OCI-LY1 (cell line): ENCODE measurements at regions not wholly inside any gene's neighbourhood (a gene's known extent, or its start where the extent isn't known, plus 50 kb on each side); places are given as distances from the start of the nearest gene placed in this dataset.

Experiments used
- EZH2 ChIP-seq: fragments of 200-600 bp; sonication (generic), shearing (Covaris generic); IDR thresholded peaks from 2 replicates; pipeline ENCODE4 v1.8.0; 2017; ENCODE audit warnings: borderline replicate concordance, mixed run types, mild to moderate bottlenecking, antibody characterized with exemption, low read length, moderate library complexity, mixed read lengths
- TF ChIP-seq, protein P1 (sequence below): fragments of 200-600 bp; sonication (generic), shearing (Covaris generic); IDR thresholded peaks from 2 replicates; pipeline ENCODE4 v1.5.1; 2017; ENCODE audit warnings: mild to moderate bottlenecking, antibody characterized with exemption, low read length, moderate library complexity, mixed read lengths

DNA sequence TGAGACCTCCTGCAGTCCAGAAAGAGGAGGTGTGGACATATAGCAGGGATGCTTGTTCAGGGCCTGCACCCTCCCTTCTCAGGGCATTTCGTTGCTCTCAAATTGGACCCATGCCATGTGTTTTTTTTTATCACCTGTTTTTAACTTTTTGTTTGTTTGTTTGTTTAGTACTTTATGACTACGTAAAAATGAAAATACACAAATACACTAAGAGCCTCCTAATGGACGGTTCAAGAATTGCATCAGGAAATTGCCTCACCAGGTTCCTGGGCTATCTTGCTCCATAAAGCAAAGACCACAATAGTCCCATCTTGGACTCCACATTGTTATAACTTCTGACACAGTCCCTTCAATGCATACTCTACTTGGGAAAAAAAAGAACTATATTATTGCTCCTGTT lies 1685.9 kb upstream of the TENM3 start:
- TF ChIP-seq, protein P1, sequence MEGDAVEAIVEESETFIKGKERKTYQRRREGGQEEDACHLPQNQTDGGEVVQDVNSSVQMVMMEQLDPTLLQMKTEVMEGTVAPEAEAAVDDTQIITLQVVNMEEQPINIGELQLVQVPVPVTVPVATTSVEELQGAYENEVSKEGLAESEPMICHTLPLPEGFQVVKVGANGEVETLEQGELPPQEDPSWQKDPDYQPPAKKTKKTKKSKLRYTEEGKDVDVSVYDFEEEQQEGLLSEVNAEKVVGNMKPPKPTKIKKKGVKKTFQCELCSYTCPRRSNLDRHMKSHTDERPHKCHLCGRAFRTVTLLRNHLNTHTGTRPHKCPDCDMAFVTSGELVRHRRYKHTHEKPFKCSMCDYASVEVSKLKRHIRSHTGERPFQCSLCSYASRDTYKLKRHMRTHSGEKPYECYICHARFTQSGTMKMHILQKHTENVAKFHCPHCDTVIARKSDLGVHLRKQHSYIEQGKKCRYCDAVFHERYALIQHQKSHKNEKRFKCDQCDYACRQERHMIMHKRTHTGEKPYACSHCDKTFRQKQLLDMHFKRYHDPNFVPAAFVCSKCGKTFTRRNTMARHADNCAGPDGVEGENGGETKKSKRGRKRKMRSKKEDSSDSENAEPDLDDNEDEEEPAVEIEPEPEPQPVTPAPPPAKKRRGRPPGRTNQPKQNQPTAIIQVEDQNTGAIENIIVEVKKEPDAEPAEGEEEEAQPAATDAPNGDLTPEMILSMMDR = peak; percentile 33; the same call in 1 of the 2 replicates
- no peak for TF ChIP-seq EZH2
